Left lung (tissue), 4 donors: ENCODE measurements at regions not wholly inside any gene's neighbourhood (a gene's known extent, or its start where the extent isn't known, plus 50 kb on each side); places are given as distances from the start of the nearest gene placed in this dataset.

Experiments used
- ATAC-seq: fragments of 200-7000 bp; cut with Tn5 transposase; one replicate; pipeline ENCODE4 v1.9.1; 2020; ENCODE audit warnings: moderate library complexity
- DNase-seq, 4 donors: peaks; one replicate each; pipeline ENCODE4 v3.0.0-alpha.2; 2013 to 2020
- H3K27ac ChIP-seq, 2 donors: fragments of 200-600 bp; sonication (generic) in 1 of 2; one replicate each; pipeline versions ENCODE4 v1.5.0 to v1.8.0; 2020 to 2021
- H3K27me3 ChIP-seq, 2 donors: fragments of 200-600 bp; sonication (generic) in 1 of 2; one replicate each; pipeline versions ENCODE4 v1.5.0 to v1.8.0; 2020 to 2021
- H3K36me3 ChIP-seq, 2 donors: fragments of 200-600 bp; sonication (generic) in 1 of 2; one replicate each; pipeline versions ENCODE4 v1.5.0 to v1.8.0; 2020 to 2021
- H3K4me1 ChIP-seq, 2 donors: fragments of 200-600 bp; one replicate each; pipeline ENCODE4 v1.8.0; 2021
- H3K4me3 ChIP-seq, 2 donors: fragments of 200-600 bp; sonication (generic) in 1 of 2; one replicate each; pipeline versions ENCODE4 v1.5.0 to v1.8.0; 2020 to 2021; ENCODE audit warnings: mild to moderate bottlenecking in 1 of 2
- H3K9me3 ChIP-seq, 2 donors: fragments of 200-600 bp; sonication (generic) in 1 of 2; one replicate each; pipeline versions ENCODE4 v1.5.0 to v1.8.0; 2020 to 2021
- intact Hi-C, 2 donors: fragments of 100-400 bp; cut with DNase I; formaldehyde crosslinking; loops; one replicate each; pipeline versions ENCODE4 v1.11.2 to v1.14.2; 2022
- TF ChIP-seq, protein P1 (sequence below), 2 donors: fragments of 200-600 bp; sonication (generic) in 1 of 2; IDR thresholded peaks; one replicate each; pipeline versions ENCODE4 v1.5.0 to v1.8.0; 2021; ENCODE audit warnings: antibody characterized with exemption in 2 of 2
- donor health status: DM: no; HTN: yes; CAD: no.
- donor health status: DM: no; HTN: no; CAD: no.

DNA sequence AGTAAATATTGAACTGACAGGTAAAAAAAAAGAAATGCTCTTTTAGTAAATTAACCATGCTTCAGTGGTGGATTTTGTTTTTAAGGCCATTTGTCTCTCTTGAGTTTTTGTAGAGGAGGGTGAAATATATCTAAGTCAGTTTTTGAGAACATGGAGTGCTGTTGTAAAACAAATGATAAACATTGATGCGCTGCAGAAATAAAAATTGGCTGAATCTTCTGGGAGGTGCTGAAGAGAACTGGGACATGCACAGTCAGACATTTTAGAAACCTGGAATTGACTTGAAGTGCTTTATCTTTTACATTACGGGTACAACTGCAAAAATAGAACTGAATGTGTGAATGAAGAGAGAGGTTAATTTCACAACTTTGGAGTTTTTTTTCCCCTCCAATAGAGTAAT is 203.0 kb upstream of the HDAC9 start:
- Histone ChIP-seq H3K4me3 (no peak overlapping the region), H3K36me3 (no peaks in the 10 kb centered on the region), H3K27ac (no peak overlapping the region), H3K9me3 (no peaks in the 10 kb centered on the region), H3K27me3 (no peaks in the 10 kb centered on the region), H3K4me1 (peaks cover 0 to 9% of the 10 kb centered on the region in 2 donors)
- intact Hi-C loops, result no loop called here
- TF ChIP-seq, protein P1, sequence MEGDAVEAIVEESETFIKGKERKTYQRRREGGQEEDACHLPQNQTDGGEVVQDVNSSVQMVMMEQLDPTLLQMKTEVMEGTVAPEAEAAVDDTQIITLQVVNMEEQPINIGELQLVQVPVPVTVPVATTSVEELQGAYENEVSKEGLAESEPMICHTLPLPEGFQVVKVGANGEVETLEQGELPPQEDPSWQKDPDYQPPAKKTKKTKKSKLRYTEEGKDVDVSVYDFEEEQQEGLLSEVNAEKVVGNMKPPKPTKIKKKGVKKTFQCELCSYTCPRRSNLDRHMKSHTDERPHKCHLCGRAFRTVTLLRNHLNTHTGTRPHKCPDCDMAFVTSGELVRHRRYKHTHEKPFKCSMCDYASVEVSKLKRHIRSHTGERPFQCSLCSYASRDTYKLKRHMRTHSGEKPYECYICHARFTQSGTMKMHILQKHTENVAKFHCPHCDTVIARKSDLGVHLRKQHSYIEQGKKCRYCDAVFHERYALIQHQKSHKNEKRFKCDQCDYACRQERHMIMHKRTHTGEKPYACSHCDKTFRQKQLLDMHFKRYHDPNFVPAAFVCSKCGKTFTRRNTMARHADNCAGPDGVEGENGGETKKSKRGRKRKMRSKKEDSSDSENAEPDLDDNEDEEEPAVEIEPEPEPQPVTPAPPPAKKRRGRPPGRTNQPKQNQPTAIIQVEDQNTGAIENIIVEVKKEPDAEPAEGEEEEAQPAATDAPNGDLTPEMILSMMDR (IDR thresholded peaks at IDR 0.05), result no peak
- no peak for DNase-seq
- ATAC-seq, result no peak

DNA sequence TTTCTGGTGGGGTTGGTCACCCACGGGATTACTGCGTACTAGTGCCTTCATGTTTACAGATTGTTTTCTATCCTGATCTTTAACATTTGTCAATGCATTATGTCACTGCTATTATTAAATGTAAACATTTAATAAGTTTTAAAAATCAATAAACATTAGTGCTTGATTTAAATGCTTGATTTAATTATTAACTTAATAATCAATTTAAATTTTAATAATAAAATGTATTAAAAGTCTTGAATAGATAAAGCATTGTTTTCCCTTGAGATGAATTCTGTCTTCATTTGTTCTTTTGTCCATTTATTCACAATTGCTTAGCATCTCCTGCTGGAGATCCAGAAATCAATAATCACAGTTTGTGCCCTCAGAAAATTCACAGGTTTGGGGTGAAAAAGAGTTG is 201.8 kb upstream of the HDAC9 start:
- intact Hi-C loops, result no loop called here
- no peaks in the 10 kb centered on the region for H3K36me3 ChIP-seq
- peaks cover 0 to 9% of the 10 kb centered on the region in 2 donors for H3K4me1 ChIP-seq
- H3K27me3 ChIP-seq, result no peaks in the 10 kb centered on the region
- no peak for DNase-seq
- H3K4me3 ChIP-seq, result no peak overlapping the region
- H3K9me3 ChIP-seq, result no peaks in the 10 kb centered on the region
- no peak for ATAC-seq
- H3K27ac ChIP-seq, result no peak overlapping the region
- TF ChIP-seq, protein P1 (IDR thresholded peaks at IDR 0.05), result no peak

DNA sequence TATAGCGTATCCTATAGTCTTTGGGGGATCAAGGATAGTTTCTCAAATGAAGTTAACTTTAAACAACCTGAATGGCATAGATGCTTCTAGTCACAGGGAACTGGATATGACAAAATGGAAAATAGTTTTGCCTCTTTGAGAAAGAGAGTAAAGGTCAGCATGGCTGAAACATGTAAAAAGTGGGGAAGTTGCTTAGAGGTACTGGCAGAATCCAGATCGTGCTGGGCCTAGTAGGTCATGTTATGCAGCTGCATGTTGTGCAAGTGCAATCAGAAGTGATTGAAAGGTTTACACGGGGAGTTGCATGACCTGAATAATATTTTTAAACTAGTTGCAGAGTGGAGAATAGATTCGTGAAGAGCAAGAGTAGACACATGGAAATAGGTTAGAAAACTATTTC is 201.1 kb upstream of the HDAC9 start:
- H3K27ac ChIP-seq, result no peak overlapping the region
- H3K4me3 ChIP-seq, result no peak overlapping the region
- TF ChIP-seq, protein P1 (IDR thresholded peaks at IDR 0.05), result no peak
- H3K36me3 ChIP-seq, result no peaks in the 10 kb centered on the region
- DNase-seq, result no peak
- H3K27me3 ChIP-seq, result no peaks in the 10 kb centered on the region
- peak; percentile 44 for ATAC-seq
- H3K9me3 ChIP-seq, result no peaks in the 10 kb centered on the region
- intact Hi-C loops, result no loop called here
- peaks cover 0 to 9% of the 10 kb centered on the region in 2 donors for H3K4me1 ChIP-seq

DNA sequence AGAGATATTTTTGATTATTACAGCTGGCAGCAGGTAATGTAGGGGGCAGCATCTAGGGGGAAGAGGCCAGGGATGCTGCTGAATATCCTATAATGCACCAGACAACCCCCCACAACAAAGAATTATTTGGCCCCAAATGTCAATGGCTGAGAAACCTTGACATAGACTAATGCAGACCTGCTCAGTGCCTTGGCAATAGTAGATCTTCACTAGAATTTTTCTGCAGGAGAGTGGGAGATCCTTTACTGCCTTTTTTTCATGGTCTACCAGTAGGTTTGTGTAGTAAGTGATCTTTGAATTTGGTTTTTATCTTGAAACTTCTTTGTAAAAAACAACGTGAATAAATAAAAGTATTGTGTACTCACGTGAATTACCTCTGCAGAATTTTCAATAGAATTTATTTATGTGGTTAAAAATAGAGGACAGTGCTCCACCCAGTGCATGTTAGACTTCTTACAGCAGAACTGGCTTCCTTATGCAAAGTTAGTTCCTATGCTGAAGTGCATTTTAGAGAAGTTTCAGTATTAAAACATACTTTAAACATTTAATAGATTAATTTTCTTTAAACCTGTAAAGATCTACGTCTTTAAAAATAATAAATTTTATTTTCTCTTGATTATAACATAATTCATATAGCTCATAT is 199.6 kb upstream of the HDAC9 start:
- H3K9me3 ChIP-seq, result no peaks in the 10 kb centered on the region
- H3K4me1 ChIP-seq, result no peaks in the 10 kb centered on the region
- no peak overlapping the region for H3K27ac ChIP-seq
- DNase-seq (no peak), ATAC-seq (peak; percentile 41)
- H3K36me3 ChIP-seq, result no peaks in the 10 kb centered on the region
- TF ChIP-seq, protein P1 (IDR thresholded peaks at IDR 0.05), result no peak
- intact Hi-C loops, result no loop called here
- no peaks in the 10 kb centered on the region for H3K27me3 ChIP-seq
- no peak overlapping the region for H3K4me3 ChIP-seq

DNA sequence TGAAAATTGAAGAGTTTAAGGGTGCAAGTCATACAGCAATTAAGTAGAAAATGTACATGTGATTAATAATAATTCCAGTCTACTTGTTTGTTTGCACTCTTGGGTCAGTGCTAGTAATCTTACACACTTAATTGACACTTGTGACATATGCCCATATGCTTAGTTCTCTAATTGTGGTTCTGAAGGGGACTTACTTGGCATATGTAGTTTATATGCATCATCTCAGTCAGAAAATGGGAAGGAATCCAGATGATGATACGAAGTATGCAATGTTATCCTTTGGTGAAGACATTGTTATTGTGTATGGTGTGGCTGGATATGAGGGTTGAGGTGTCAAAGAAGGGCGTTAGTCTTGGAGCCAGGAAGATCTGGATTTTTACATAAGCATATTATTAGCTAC is 193.5 kb upstream of the HDAC9 start:
- ATAC-seq, result no peak
- intact Hi-C loops, result no loop called here
- no peak for DNase-seq
- Histone ChIP-seq H3K4me3 (no peak overlapping the region), H3K36me3 (no peaks in the 10 kb centered on the region), H3K9me3 (no peaks in the 10 kb centered on the region), H3K4me1 (no peaks in the 10 kb centered on the region), H3K27ac (no peak overlapping the region), H3K27me3 (no peaks in the 10 kb centered on the region)
- TF ChIP-seq, protein P1 (IDR thresholded peaks at IDR 0.05), result no peak
